ENCODE measurements at regions not wholly inside any gene's neighbourhood (a gene's known extent, or its start where the extent isn't known, plus 50 kb on each side); places are given as distances from the start of the nearest gene placed in this dataset.

- no peaks in the 10 kb centered on the region for H3K36me3 ChIP-seq (ENCODE audit: low read length)
- H2AFZ ChIP-seq (ENCODE audit: low read depth, low read length, severe bottlenecking), result no peak overlapping the region
- H3K9me2 ChIP-seq (replicated peaks; ENCODE audit: insufficient read depth, low read length), result no peaks in the 10 kb centered on the region
- TF ChIP-seq CTCF (IDR thresholded peaks at IDR 0.05; ENCODE audit: insufficient read depth, low read length, poor library complexity, severe bottlenecking) (no peak), EZH2phosphoT487 (conservative IDR thresholded peaks at IDR 0.05; ENCODE audit: low read length) (no peak)
- H3F3A ChIP-seq (ENCODE audit: insufficient read depth), result no peaks in the 10 kb centered on the region
- H3K27me3 ChIP-seq (ENCODE audit: low read length), result no peaks in the 10 kb centered on the region
- no peak overlapping the region for H3K4me3 ChIP-seq (ENCODE audit: insufficient read depth, low read length, poor library complexity, severe bottlenecking)
- H3K27ac ChIP-seq (ENCODE audit: low read depth, low read length), result no peak overlapping the region
- H3K9me3 ChIP-seq (ENCODE audit: insufficient read depth, low read length), result no peaks in the 10 kb centered on the region
- H3K9ac ChIP-seq (ENCODE audit: low read length), result no peak overlapping the region
- no peaks in the 10 kb centered on the region for H4K20me1 ChIP-seq (ENCODE audit: low read depth, low read length)
- no peaks in the 10 kb centered on the region for H3K79me2 ChIP-seq (ENCODE audit: insufficient read depth, low read length)
- no peak overlapping the region for H3K4me2 ChIP-seq (ENCODE audit: low read depth, low read length, poor library complexity, severe bottlenecking)
These were observed 233.0 kb upstream of the PROK2 start for GRCh38 chr3:72017935-72018334.

GRCh38 chr3:72017311-72017710, 232.4 kb upstream of the PROK2 start:
- Histone ChIP-seq H4K20me1 (ENCODE audit: low read depth, low read length) (no peaks in the 10 kb centered on the region), H3K79me2 (ENCODE audit: insufficient read depth, low read length) (no peaks in the 10 kb centered on the region), H3K36me3 (ENCODE audit: low read length) (no peaks in the 10 kb centered on the region), H2AFZ (ENCODE audit: low read depth, low read length, severe bottlenecking) (no peak overlapping the region), H3K9me3 (ENCODE audit: insufficient read depth, low read length) (no peaks in the 10 kb centered on the region), H3K27me3 (ENCODE audit: low read length) (no peaks in the 10 kb centered on the region), H3K9ac (ENCODE audit: low read length) (no peak overlapping the region), H3K27ac (ENCODE audit: low read depth, low read length) (no peak overlapping the region), H3F3A (ENCODE audit: insufficient read depth) (no peaks in the 10 kb centered on the region), H3K9me2 (replicated peaks; ENCODE audit: insufficient read depth, low read length) (no peaks in the 10 kb centered on the region), H3K4me2 (ENCODE audit: low read depth, low read length, poor library complexity, severe bottlenecking) (no peak overlapping the region), H3K4me3 (ENCODE audit: insufficient read depth, low read length, poor library complexity, severe bottlenecking) (no peak overlapping the region)
- TF ChIP-seq EZH2phosphoT487 (conservative IDR thresholded peaks at IDR 0.05; ENCODE audit: low read length) (no peak), CTCF (IDR thresholded peaks at IDR 0.05; ENCODE audit: insufficient read depth, low read length, poor library complexity, severe bottlenecking) (no peak)

- H2AFZ ChIP-seq (ENCODE audit: low read depth, low read length, severe bottlenecking), result no peak overlapping the region
- TF ChIP-seq EZH2phosphoT487 (conservative IDR thresholded peaks at IDR 0.05; ENCODE audit: low read length) (no peak), CTCF (IDR thresholded peaks at IDR 0.05; ENCODE audit: insufficient read depth, low read length, poor library complexity, severe bottlenecking) (no peak)
- H3K4me3 ChIP-seq (ENCODE audit: insufficient read depth, low read length, poor library complexity, severe bottlenecking), result no peak overlapping the region
- no peaks in the 10 kb centered on the region for H4K20me1 ChIP-seq (ENCODE audit: low read depth, low read length)
- no peaks in the 10 kb centered on the region for H3K9me2 ChIP-seq (replicated peaks; ENCODE audit: insufficient read depth, low read length)
- H3K9ac ChIP-seq (ENCODE audit: low read length), result no peak overlapping the region
- no peaks in the 10 kb centered on the region for H3F3A ChIP-seq (ENCODE audit: insufficient read depth)
- H3K9me3 ChIP-seq (ENCODE audit: insufficient read depth, low read length), result no peaks in the 10 kb centered on the region
- no peaks in the 10 kb centered on the region for H3K36me3 ChIP-seq (ENCODE audit: low read length)
- H3K27ac ChIP-seq (ENCODE audit: low read depth, low read length), result no peak overlapping the region
- H3K4me2 ChIP-seq (ENCODE audit: low read depth, low read length, poor library complexity, severe bottlenecking), result no peak overlapping the region
- H3K79me2 ChIP-seq (ENCODE audit: insufficient read depth, low read length), result no peaks in the 10 kb centered on the region
- H3K27me3 ChIP-seq (ENCODE audit: low read length), result no peaks in the 10 kb centered on the region
These were observed 230.5 kb upstream of the PROK2 start for GRCh38 chr3:72015463-72015862.

- Histone ChIP-seq H3F3A (ENCODE audit: insufficient read depth) (no peaks in the 10 kb centered on the region), H3K27ac (ENCODE audit: low read depth, low read length) (no peak overlapping the region), H3K4me2 (ENCODE audit: low read depth, low read length, poor library complexity, severe bottlenecking) (no peak overlapping the region), H3K27me3 (ENCODE audit: low read length) (no peaks in the 10 kb centered on the region), H3K9me2 (replicated peaks; ENCODE audit: insufficient read depth, low read length) (no peaks in the 10 kb centered on the region), H4K20me1 (ENCODE audit: low read depth, low read length) (no peaks in the 10 kb centered on the region), H3K9ac (ENCODE audit: low read length) (no peak overlapping the region), H3K9me3 (ENCODE audit: insufficient read depth, low read length) (no peaks in the 10 kb centered on the region), H3K36me3 (ENCODE audit: low read length) (no peaks in the 10 kb centered on the region), H3K4me3 (ENCODE audit: insufficient read depth, low read length, poor library complexity, severe bottlenecking) (no peak overlapping the region), H2AFZ (ENCODE audit: low read depth, low read length, severe bottlenecking) (no peak overlapping the region), H3K79me2 (ENCODE audit: insufficient read depth, low read length) (no peaks in the 10 kb centered on the region)
- no peak for TF ChIP-seq EZH2phosphoT487 (conservative IDR thresholded peaks at IDR 0.05; ENCODE audit: low read length)
- no peak for TF ChIP-seq CTCF (IDR thresholded peaks at IDR 0.05; ENCODE audit: insufficient read depth, low read length, poor library complexity, severe bottlenecking)
These were observed 228.1 kb upstream of the PROK2 start for GRCh38 chr3:72013084-72013483.

All from SU-DHL-6 (cell line).